OCI-LY1 (cell line): ENCODE measurements at regions not wholly inside any gene's neighbourhood (a gene's known extent, or its start where the extent isn't known, plus 50 kb on each side); places are given as distances from the start of the nearest gene placed in this dataset.

Experiments used
- H2AFZ ChIP-seq: fragments of 200-600 bp; sonication (generic), shearing (Covaris generic); 2 replicates; pipeline ENCODE4 v1.6.0; 2014; ENCODE audit warnings: antibody characterized with exemption, mild to moderate bottlenecking, low read length
- H3F3A ChIP-seq: fragments of 200-600 bp; sonication (generic), shearing (Covaris generic); 2 replicates; pipeline ENCODE4 v1.6.0; 2014; ENCODE audit warnings: mild to moderate bottlenecking, antibody characterized with exemption, low read length, moderate library complexity; ENCODE audit not compliant: insufficient read depth
- H3K27ac ChIP-seq: fragments of 200-600 bp; sonication (generic); 2 replicates; pipeline ENCODE4 v1.5.1; 2014; ENCODE audit warnings: low read length, mixed run types, mild to moderate bottlenecking, low read depth; ENCODE audit not compliant: poor library complexity, severe bottlenecking
- H3K27me3 ChIP-seq: fragments of 200-600 bp; sonication (generic); 2 replicates; pipeline ENCODE4 v1.6.0; 2014; ENCODE audit warnings: antibody characterized with exemption, mild to moderate bottlenecking, low read length, moderate library complexity; ENCODE audit not compliant: insufficient read depth
- H3K36me3 ChIP-seq: fragments of 200-600 bp; sonication (generic); 2 replicates; pipeline ENCODE4 v1.6.1; 2014; ENCODE audit warnings: mild to moderate bottlenecking, antibody characterized with exemption, low read length, moderate library complexity, mixed read lengths; ENCODE audit not compliant: insufficient read depth
- H3K4me1 ChIP-seq: fragments of 200-600 bp; sonication (generic); 2 replicates; pipeline ENCODE4 v1.5.1; 2014; ENCODE audit warnings: mild to moderate bottlenecking, low read length, moderate library complexity; ENCODE audit not compliant: insufficient read depth, severe bottlenecking
- H3K4me2 ChIP-seq: fragments of 200-600 bp; sonication (generic), shearing (Covaris generic); 2 replicates; pipeline ENCODE4 v1.6.1; 2014; ENCODE audit warnings: low read length
- H3K4me3 ChIP-seq: fragments of 200-600 bp; sonication (generic); 2 replicates; pipeline ENCODE4 v1.5.1; 2014; ENCODE audit warnings: low read length, low read depth, mild to moderate bottlenecking, mixed read lengths; ENCODE audit not compliant: poor library complexity, severe bottlenecking
- H3K79me2 ChIP-seq: fragments of 200-600 bp; shearing (Covaris generic); 2 replicates; pipeline ENCODE4 v1.6.1; 2016; ENCODE audit warnings: mixed run types, low read length, mixed read lengths; ENCODE audit not compliant: insufficient read depth
- H3K9ac ChIP-seq: fragments of 200-600 bp; sonication (generic), shearing (Covaris generic); 2 replicates; pipeline ENCODE4 v1.6.1; 2014; ENCODE audit warnings: mild to moderate bottlenecking, low read length, mixed read lengths
- H3K9me2 ChIP-seq: fragments of 200-600 bp; sonication (generic), shearing (Covaris generic); 2 replicates; pipeline ENCODE4 v1.6.1; 2014; ENCODE audit warnings: low read depth, mild to moderate bottlenecking, low read length, mixed read lengths
- H3K9me3 ChIP-seq: fragments of 200-600 bp; shearing (Covaris generic); 2 replicates; pipeline ENCODE4 v1.6.1; 2014; ENCODE audit warnings: low read length, mixed read lengths
- H4K20me1 ChIP-seq: fragments of 200-600 bp; sonication (generic), shearing (Covaris generic); 2 replicates; pipeline ENCODE4 v1.6.0; 2016; ENCODE audit warnings: mild to moderate bottlenecking, low read length; ENCODE audit not compliant: insufficient read depth
- CTCF ChIP-seq: fragments of 200-600 bp; sonication (generic), shearing (Covaris generic); IDR thresholded peaks from 2 replicates; pipeline ENCODE4 v1.5.1; 2017; ENCODE audit warnings: mild to moderate bottlenecking, antibody characterized with exemption, low read length, moderate library complexity, mixed read lengths
- EZH2 ChIP-seq: fragments of 200-600 bp; sonication (generic), shearing (Covaris generic); IDR thresholded peaks from 2 replicates; pipeline ENCODE4 v1.8.0; 2017; ENCODE audit warnings: borderline replicate concordance, mixed run types, mild to moderate bottlenecking, antibody characterized with exemption, low read length, moderate library complexity, mixed read lengths

GRCh38 chr22:49452362-49452946 is 375.2 kb downstream of the BRD1 start:
- no peak overlapping the region for H2AFZ ChIP-seq
- no peaks in the 10 kb centered on the region for H3K36me3 ChIP-seq
- H3K9me3 ChIP-seq: no peaks in the 10 kb centered on the region
- H3F3A ChIP-seq: no peaks in the 10 kb centered on the region
- no peaks in the 10 kb centered on the region for H3K79me2 ChIP-seq
- H4K20me1 ChIP-seq: no peaks in the 10 kb centered on the region
- H3K4me3 ChIP-seq: no peak overlapping the region
- H3K9ac ChIP-seq: no peak overlapping the region
- H3K4me1 ChIP-seq: no peaks in the 10 kb centered on the region
- H3K9me2 ChIP-seq: no peaks in the 10 kb centered on the region
- no peaks in the 10 kb centered on the region; the same call in 1 of the 2 replicates for H3K27me3 ChIP-seq
- no peak overlapping the region for H3K27ac ChIP-seq
- TF ChIP-seq CTCF (no peak), EZH2 (no peak)
- no peak overlapping the region for H3K4me2 ChIP-seq

- Histone ChIP-seq H3K9me3 (no peaks in the 10 kb centered on the region), H3K9ac (no peak overlapping the region), H3K9me2 (no peaks in the 10 kb centered on the region), H3K4me2 (no peak overlapping the region), H3K27ac (no peak overlapping the region), H3K36me3 (no peaks in the 10 kb centered on the region), H4K20me1 (no peaks in the 10 kb centered on the region), H3K4me1 (no peaks in the 10 kb centered on the region), H3K4me3 (no peak overlapping the region), H3F3A (no peaks in the 10 kb centered on the region), H2AFZ (no peak overlapping the region), H3K27me3 (no peaks in the 10 kb centered on the region; the same call in 1 of the 2 replicates), H3K79me2 (no peaks in the 10 kb centered on the region)
- TF ChIP-seq EZH2: no peak
- TF ChIP-seq CTCF: no peak
These were observed 376.4 kb downstream of the BRD1 start for GRCh38 chr22:49451070-49451840.

- no peaks in the 10 kb centered on the region for H3K9me3 ChIP-seq
These were observed 377.2 kb downstream of the BRD1 start for GRCh38 chr22:49450498-49450897.

More at GRCh38 chr22:49450498-49450897, 377.2 kb downstream of the BRD1 start:
- no peaks in the 10 kb centered on the region for H3F3A ChIP-seq
- H4K20me1 ChIP-seq: no peaks in the 10 kb centered on the region
- H3K36me3 ChIP-seq: no peaks in the 10 kb centered on the region
- H2AFZ ChIP-seq: no peak overlapping the region
- no peaks in the 10 kb centered on the region for H3K4me1 ChIP-seq
- no peaks in the 10 kb centered on the region for H3K79me2 ChIP-seq
- H3K27ac ChIP-seq: no peak overlapping the region
- no peaks in the 10 kb centered on the region for H3K9me2 ChIP-seq
- H3K9ac ChIP-seq: no peak overlapping the region
- TF ChIP-seq CTCF (no peak), EZH2 (no peak)
- no peaks in the 10 kb centered on the region; the same call in 1 of the 2 replicates for H3K27me3 ChIP-seq
- no peak overlapping the region for H3K4me2 ChIP-seq
- H3K4me3 ChIP-seq: no peak overlapping the region
